IMR-90 (cell line): ENCODE measurements at regions not wholly inside any gene's neighbourhood (a gene's known extent, or its start where the extent isn't known, plus 50 kb on each side); places are given as distances from the start of the nearest gene placed in this dataset.

Experiments used
- ATAC-seq: fragments of 200-7000 bp; cut with Tn5 transposase; 2 replicates; pipeline ENCODE4 v1.9.1; 2020; ENCODE audit warnings: low read depth, mild to moderate bottlenecking, moderate library complexity
- BruUV-seq: library from RNA; stranded (reverse); fragments of 400-500 nt; replicated peaks from 2 replicates; lab custom pipeline; 2021; lab: Mats Ljungman, UMichigan
- CTCF ChIA-PET: fragments of 300-600 bp; formaldehyde crosslinking; extraction: SDS; loops from one replicate; lab custom pipeline; 2021; ENCODE audit warnings: antibody characterized with exemption; lab: Yijun Ruan, JAX
- POLR2A ChIA-PET: fragments of 300-600 bp; sonication (Branson Sonifier 250); formaldehyde crosslinking; loops from one replicate; lab custom pipeline; 2022; ENCODE audit warnings: antibody characterized with exemption; ENCODE audit not compliant: unreplicated experiment; lab: Charles Lee
- DNase-seq: peaks from one replicate; pipeline ENCODE4 v3.0.0; 2013
- H2AFZ ChIP-seq: replicated peaks from 2 replicates; pipeline ENCODE3; 2013; ENCODE audit warnings: low read length, mild to moderate bottlenecking; ENCODE audit not compliant: poor library complexity
- H2AK5ac ChIP-seq: 2 replicates; pipeline ENCODE4 v1.6.1; 2013; ENCODE audit warnings: low read depth, low read length, inconsistent platforms
- H2AK9ac ChIP-seq: replicated peaks from 2 replicates; pipeline ENCODE3; 2013; ENCODE audit warnings: mild to moderate bottlenecking, low read depth, low read length, moderate library complexity; ENCODE audit not compliant: poor library complexity
- H2BK120ac ChIP-seq: 2 replicates; pipeline ENCODE4 v1.6.1; 2013; ENCODE audit warnings: low read depth, low read length, inconsistent platforms
- H2BK15ac ChIP-seq: 3 replicates; pipeline ENCODE4 v1.6.1; 2013; ENCODE audit warnings: low read depth, low read length, inconsistent platforms
- H2BK20ac ChIP-seq: 2 replicates; pipeline ENCODE4 v1.6.1; 2013; ENCODE audit warnings: low read depth, mild to moderate bottlenecking, inconsistent platforms, low read length, moderate library complexity
- H2BK5ac ChIP-seq: 2 replicates; pipeline ENCODE4 v1.6.1; 2013; ENCODE audit warnings: mild to moderate bottlenecking, low read depth, low read length, inconsistent platforms; ENCODE audit not compliant: poor library complexity, severe bottlenecking
- H3K14ac ChIP-seq: replicated peaks from 2 replicates; pipeline ENCODE4 v1.6.1; 2013; ENCODE audit warnings: low read depth, low read length, inconsistent platforms
- H3K18ac ChIP-seq: 2 replicates; pipeline ENCODE4 v1.6.1; 2013; ENCODE audit warnings: low read depth, low read length, control low read depth
- H3K23ac ChIP-seq: 2 replicates; pipeline ENCODE4 v1.6.1; 2013; ENCODE audit warnings: low read depth, low read length, inconsistent platforms
- H3K27ac ChIP-seq: 2 replicates; pipeline ENCODE4 v1.5.1; 2013; ENCODE audit warnings: mild to moderate bottlenecking, control low read depth, low read length; ENCODE audit not compliant: insufficient read depth
- H3K27me3 ChIP-seq: 2 replicates; pipeline ENCODE4 v1.6.1; 2013; ENCODE audit warnings: low read length; ENCODE audit not compliant: control insufficient read depth, insufficient read depth
- H3K36me3 ChIP-seq: 2 replicates; pipeline ENCODE4 v1.6.1; 2013; ENCODE audit warnings: low read length, mixed read lengths; ENCODE audit not compliant: control insufficient read depth, insufficient read depth
- H3K4ac ChIP-seq: 2 replicates; pipeline ENCODE4 v1.6.1; 2013; ENCODE audit warnings: low read depth, low read length, inconsistent platforms
- H3K4me1 ChIP-seq: 2 replicates; pipeline ENCODE4 v1.6.1; 2013; ENCODE audit warnings: low read length, mixed read lengths; ENCODE audit not compliant: control insufficient read depth, insufficient read depth
- H3K4me2 ChIP-seq: 2 replicates; pipeline ENCODE4 v1.6.1; 2013; ENCODE audit warnings: low read depth, mild to moderate bottlenecking, control low read depth, low read length, moderate library complexity
- H3K4me3 ChIP-seq: 2 replicates; pipeline ENCODE4 v1.5.1; 2013; ENCODE audit warnings: low read depth, mild to moderate bottlenecking, control low read depth, low read length, moderate library complexity; ENCODE audit not compliant: insufficient read depth
- H3K56ac ChIP-seq: 2 replicates; pipeline ENCODE4 v1.6.1; 2013; ENCODE audit warnings: low read length, inconsistent platforms; ENCODE audit not compliant: insufficient read depth; ENCODE audit errors: extremely low read depth
- H3K79me1 ChIP-seq, 2 experiments: 2 replicates each; pipeline ENCODE4 v1.6.1; 2013; ENCODE audit warnings: low read length in 2 of 2, inconsistent platforms in 1 of 2, low read depth in 1 of 2
- H3K9ac ChIP-seq: 2 replicates; pipeline ENCODE4 v1.6.1; 2013; ENCODE audit warnings: low read depth, low read length, control low read depth
- H3K9me1 ChIP-seq: 2 replicates; pipeline ENCODE4 v1.6.1; 2013; ENCODE audit warnings: low read length, inconsistent platforms; ENCODE audit not compliant: insufficient read depth
- H3K9me3 ChIP-seq: 2 replicates; pipeline ENCODE4 v1.6.1; 2013; ENCODE audit warnings: low read length; ENCODE audit not compliant: control insufficient read depth, insufficient read depth
- H4K20me1 ChIP-seq: 2 replicates; pipeline ENCODE4 v1.6.1; 2013; ENCODE audit warnings: low read length, inconsistent platforms; ENCODE audit not compliant: insufficient read depth
- H4K5ac ChIP-seq: 2 replicates; pipeline ENCODE4 v1.6.1; 2013; ENCODE audit warnings: mild to moderate bottlenecking, low read depth, low read length, control low read depth
- H4K8ac ChIP-seq, 2 experiments: 2 replicates each; pipeline ENCODE4 v1.6.1; 2013; ENCODE audit warnings: low read depth in 2 of 2, low read length in 2 of 2, control low read depth in 1 of 2, inconsistent platforms in 1 of 2
- H4K91ac ChIP-seq: 2 replicates; pipeline ENCODE4 v1.6.1; 2013; ENCODE audit warnings: low read depth, low read length, inconsistent platforms; ENCODE audit not compliant: insufficient read depth
- CHD1 ChIP-seq: IDR thresholded peaks from 2 replicates; pipeline ENCODE4 v1.6.1; 2012; ENCODE audit warnings: low read depth, low read length, improper control_type of control experiment
- MXI1 ChIP-seq: IDR thresholded peaks from 2 replicates; pipeline ENCODE4 v1.6.1; 2012; ENCODE audit warnings: low read depth, mild to moderate bottlenecking, low read length, moderate library complexity, borderline replicate concordance
- NFE2L2 ChIP-seq: fragments of 150-350 bp; IDR thresholded peaks from 2 replicates; pipeline ENCODE4 v1.6.1; 2016; ENCODE audit warnings: low read depth, mild to moderate bottlenecking, low read length
- dilution Hi-C: fragments of 300-500 bp; cut with HindIII; formaldehyde crosslinking; loops from one replicate; pipeline ENCODE4 v1.14.3; 2018; ENCODE audit warnings: low sequenced_read_pairs; ENCODE audit not compliant: unreplicated experiment
- in situ Hi-C: fragments of 300-500 bp; cut with MboI; formaldehyde crosslinking; loops from 3 replicates; pipeline ENCODE4 v1.14.3; 2019; ENCODE audit warnings: low sequenced_read_pairs, inconsistent platforms, mixed read lengths
- intact Hi-C: fragments of 100-400 bp; cut with micrococcal nuclease; formaldehyde crosslinking; loops from 2 replicates; pipeline ENCODE4 v1.10.0; 2022

DNA sequence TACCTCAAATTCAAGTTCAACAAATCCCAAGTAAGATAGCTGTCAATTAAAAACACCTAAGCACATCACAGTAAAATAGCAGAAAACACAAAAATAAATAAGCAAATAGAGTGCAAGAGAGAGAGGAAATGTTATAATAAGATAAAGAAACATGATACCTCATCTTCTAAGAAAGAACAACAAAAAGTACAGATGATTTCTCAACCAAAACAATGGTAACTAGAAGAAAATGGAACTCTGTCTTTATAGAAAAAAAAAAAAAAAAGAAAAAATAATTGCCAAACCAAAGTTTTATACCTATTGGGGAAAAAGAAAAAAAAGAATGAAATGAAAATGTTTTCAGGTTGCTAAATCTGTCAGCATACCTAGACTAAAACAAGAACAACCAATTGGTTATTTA lies 1253.5 kb upstream of the CDH2 start:
- ChIA-PET POLR2A (no interaction called here), CTCF (no interaction called here)
- no peaks in the 10 kb centered on the region for H3K9me1 ChIP-seq
- no peak overlapping the region for H3K14ac ChIP-seq
- no peak overlapping the region for H3K27ac ChIP-seq
- no peak overlapping the region for H4K5ac ChIP-seq
- no peak for ATAC-seq
- in situ Hi-C loops: no loop called here
- no TSS peak for BruUV-seq
- H3K9ac ChIP-seq: no peak overlapping the region
- H3K23ac ChIP-seq: no peak overlapping the region
- H3K18ac ChIP-seq: no peak overlapping the region
- H3K56ac ChIP-seq: no peak overlapping the region
- DNase-seq: peak; percentile 5
- intact Hi-C loops: loop anchor here (10.0 kb wide), 2 partner anchors 236 to 426 kb away; no protein-coding TSS in a partner anchor
- H2BK20ac ChIP-seq: no peak overlapping the region
- no peak overlapping the region for H2BK120ac ChIP-seq
- H2AFZ ChIP-seq: no peak overlapping the region
- no peak overlapping the region for H3K4ac ChIP-seq
- H3K79me1 ChIP-seq: no peaks in the 10 kb centered on the region
- no peak overlapping the region for H2AK9ac ChIP-seq
- no peaks in the 10 kb centered on the region for H3K36me3 ChIP-seq
- no peak overlapping the region for H3K4me3 ChIP-seq
- H2AK5ac ChIP-seq: no peak overlapping the region
- no peaks in the 10 kb centered on the region for H3K27me3 ChIP-seq
- no peaks in the 10 kb centered on the region for H4K20me1 ChIP-seq
- no peak overlapping the region for H2BK5ac ChIP-seq
- no peak for TF ChIP-seq CHD1
- no peak for TF ChIP-seq MXI1
- no peak for TF ChIP-seq NFE2L2
- dilution Hi-C loops: no loop called here
- no peak overlapping the region for H2BK15ac ChIP-seq
- no peak overlapping the region for H3K4me2 ChIP-seq
- H3K9me3 ChIP-seq: peaks cover 2% of the 10 kb centered on the region; the same call in 1 of the 2 replicates
- no peak overlapping the region for H4K91ac ChIP-seq
- no peak overlapping the region for H4K8ac ChIP-seq
- no peaks in the 10 kb centered on the region for H3K4me1 ChIP-seq
